ENCODE measurements at regions not wholly inside any gene's neighbourhood (a gene's known extent, or its start where the extent isn't known, plus 50 kb on each side); places are given as distances from the start of the nearest gene placed in this dataset.

DNA sequence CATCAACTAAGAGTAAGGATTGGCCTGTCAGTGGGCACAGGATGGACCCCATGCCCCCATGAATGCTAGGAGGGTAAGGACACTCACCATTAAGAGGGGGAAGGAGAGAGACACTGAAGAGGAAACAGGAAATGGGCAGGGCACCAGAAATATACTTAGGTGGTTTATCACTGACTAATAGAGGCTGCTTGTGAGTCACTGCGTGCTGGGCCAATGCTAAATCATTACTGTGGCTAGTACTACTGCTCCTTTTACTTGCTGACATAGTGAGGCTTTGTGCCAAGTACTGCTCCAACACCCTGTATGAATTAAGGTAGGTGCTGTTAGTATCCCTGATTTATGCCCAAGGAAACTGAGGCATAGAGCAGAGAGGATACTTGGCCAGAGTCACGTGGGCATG is 130.4 kb upstream of the FRMPD4 start:
- DNase-seq (ENCODE audit: low spot score) (no peak), FAIRE-seq (no peak), ATAC-seq (no peak)
- Histone ChIP-seq H3K79me2 (ENCODE audit: insufficient read depth, low read length) (no peaks in the 10 kb centered on the region), H3K9ac (ENCODE audit: insufficient read depth, low read depth, low read length) (no peak overlapping the region), H3K36me3 (replicated peaks in 1 of 2; ENCODE audit: control insufficient read depth in 1 of 2, insufficient read depth in 2 of 2, low read length in 2 of 2) (no peaks in the 10 kb centered on the region), H3K9me3 (ENCODE audit: low read length) (no peaks in the 10 kb centered on the region), H3K4me1 (ENCODE audit: insufficient read depth, low read length) (no peaks in the 10 kb centered on the region), H3K27ac (ENCODE audit: extremely low read length, insufficient read depth, low read length) (no peak overlapping the region), H3K4me2 (ENCODE audit: low read depth, low read length) (no peak overlapping the region), H3K4me3 (replicated peaks in 1 of 3; ENCODE audit: insufficient read depth in 1 of 3, low read depth in 2 of 3, low read length in 3 of 3) (no peak overlapping the region), H3K27me3 (ENCODE audit: control insufficient read depth in 1 of 2, insufficient read depth in 2 of 2, low read length in 2 of 2) (no peaks in the 10 kb centered on the region), H2AFZ (ENCODE audit: low read length) (no peak overlapping the region), H4K20me1 (ENCODE audit: insufficient read depth, low read length) (no peaks in the 10 kb centered on the region)
- in situ Hi-C loops (cut with HindIII; ENCODE audit: extremely low pct_ligation_motif_present, low pct_unique_long_range_greater_than_20kb) = no loop called here
- BruUV-seq (replicated peaks) = no TSS peak
- intact Hi-C loops (cut with micrococcal nuclease; ENCODE audit: unreplicated experiment) = no loop called here
- POLR2A ChIA-PET = no interaction called here
- TF ChIP-seq JUN (CRISPR knock-in tag; IDR thresholded peaks at IDR 0.05) (no peak), SIN3B (IDR thresholded peaks at IDR 0.05; ENCODE audit: low read length) (no peak), ZBTB42 (CRISPR knock-in tag; IDR thresholded peaks at IDR 0.05) (no peak), MLLT10 (CRISPR knock-in tag; IDR thresholded peaks at IDR 0.05) (no peak), ZNF777 (CRISPR knock-in tag; IDR thresholded peaks at IDR 0.05) (no peak), ZSCAN29 (CRISPR knock-in tag; conservative IDR thresholded peaks at IDR 0.05) (no peak), BCL6 (CRISPR knock-in tag; IDR thresholded peaks at IDR 0.05) (no peak), TGIF2 (CRISPR knock-in tag; IDR thresholded peaks at IDR 0.05) (no peak), BHLHE40 (IDR thresholded peaks at IDR 0.05; ENCODE audit: low read length) (no peak), ZNF746 (CRISPR knock-in tag; IDR thresholded peaks at IDR 0.05) (no peak), DNMT3B (CRISPR knock-in tag; conservative IDR thresholded peaks at IDR 0.05) (no peak), ZKSCAN1 (IDR thresholded peaks at IDR 0.05; ENCODE audit: low read length) (no peak), ZNF83 (CRISPR knock-in tag; IDR thresholded peaks at IDR 0.05; ENCODE audit: borderline replicate concordance) (no peak), ARNT (IDR thresholded peaks at IDR 0.05) (no peak), MZF1 (CRISPR knock-in tag; IDR thresholded peaks at IDR 0.05; ENCODE audit: borderline replicate concordance) (no peak), SPEN (CRISPR knock-in tag; IDR thresholded peaks at IDR 0.05; ENCODE audit: low read depth) (no peak)
- TF ChIP-seq, protein P1, sequence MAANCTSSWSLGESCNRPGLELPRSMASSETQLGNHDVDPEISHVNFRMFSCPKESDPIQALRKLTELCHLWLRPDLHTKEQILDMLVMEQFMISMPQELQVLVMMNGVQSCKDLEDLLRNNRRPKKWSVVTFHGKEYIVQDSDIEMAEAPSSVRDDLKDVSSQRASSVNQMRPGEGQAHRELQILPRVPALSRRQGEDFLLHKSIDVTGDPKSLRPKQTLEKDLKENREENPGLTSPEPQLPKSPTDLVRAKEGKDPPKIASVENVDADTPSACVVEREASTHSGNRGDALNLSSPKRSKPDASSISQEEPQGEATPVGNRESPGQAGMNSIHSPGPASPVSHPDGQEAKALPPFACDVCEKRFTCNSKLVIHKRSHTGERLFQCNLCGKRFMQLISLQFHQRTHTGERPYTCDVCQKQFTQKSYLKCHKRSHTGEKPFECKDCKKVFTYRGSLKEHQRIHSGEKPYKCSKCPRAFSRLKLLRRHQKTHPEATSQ (CRISPR knock-in tag; IDR thresholded peaks at IDR 0.05; ENCODE audit: borderline replicate concordance) = no peak
- TF ChIP-seq, protein P2, sequence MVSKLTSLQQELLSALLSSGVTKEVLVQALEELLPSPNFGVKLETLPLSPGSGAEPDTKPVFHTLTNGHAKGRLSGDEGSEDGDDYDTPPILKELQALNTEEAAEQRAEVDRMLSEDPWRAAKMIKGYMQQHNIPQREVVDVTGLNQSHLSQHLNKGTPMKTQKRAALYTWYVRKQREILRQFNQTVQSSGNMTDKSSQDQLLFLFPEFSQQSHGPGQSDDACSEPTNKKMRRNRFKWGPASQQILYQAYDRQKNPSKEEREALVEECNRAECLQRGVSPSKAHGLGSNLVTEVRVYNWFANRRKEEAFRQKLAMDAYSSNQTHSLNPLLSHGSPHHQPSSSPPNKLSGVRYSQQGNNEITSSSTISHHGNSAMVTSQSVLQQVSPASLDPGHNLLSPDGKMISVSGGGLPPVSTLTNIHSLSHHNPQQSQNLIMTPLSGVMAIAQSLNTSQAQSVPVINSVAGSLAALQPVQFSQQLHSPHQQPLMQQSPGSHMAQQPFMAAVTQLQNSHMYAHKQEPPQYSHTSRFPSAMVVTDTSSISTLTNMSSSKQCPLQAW (CRISPR knock-in tag; IDR thresholded peaks at IDR 0.05) = no peak
- CTCF ChIA-PET (ENCODE audit: low intra/inter-chr PET ratio, low total read pairs) = no interaction called here
- WGBS (ENCODE audit: low lambda C conversion rate) = no CpG with 5 or more reads among the region's 2 CpGs

All from HepG2 (cell line).